ENCODE measurements at regions not wholly inside any gene's neighbourhood (a gene's known extent, or its start where the extent isn't known, plus 50 kb on each side); places are given as distances from the start of the nearest gene placed in this dataset.
A peak's percentile ranks its signal among the peaks of the same experiment; 100 is the strongest.
"Not testable (repeated sequence)": the region's sequence is repeated elsewhere in the genome, so short reads cannot be mapped to it uniquely, and the experiment has no call there.

DNA sequence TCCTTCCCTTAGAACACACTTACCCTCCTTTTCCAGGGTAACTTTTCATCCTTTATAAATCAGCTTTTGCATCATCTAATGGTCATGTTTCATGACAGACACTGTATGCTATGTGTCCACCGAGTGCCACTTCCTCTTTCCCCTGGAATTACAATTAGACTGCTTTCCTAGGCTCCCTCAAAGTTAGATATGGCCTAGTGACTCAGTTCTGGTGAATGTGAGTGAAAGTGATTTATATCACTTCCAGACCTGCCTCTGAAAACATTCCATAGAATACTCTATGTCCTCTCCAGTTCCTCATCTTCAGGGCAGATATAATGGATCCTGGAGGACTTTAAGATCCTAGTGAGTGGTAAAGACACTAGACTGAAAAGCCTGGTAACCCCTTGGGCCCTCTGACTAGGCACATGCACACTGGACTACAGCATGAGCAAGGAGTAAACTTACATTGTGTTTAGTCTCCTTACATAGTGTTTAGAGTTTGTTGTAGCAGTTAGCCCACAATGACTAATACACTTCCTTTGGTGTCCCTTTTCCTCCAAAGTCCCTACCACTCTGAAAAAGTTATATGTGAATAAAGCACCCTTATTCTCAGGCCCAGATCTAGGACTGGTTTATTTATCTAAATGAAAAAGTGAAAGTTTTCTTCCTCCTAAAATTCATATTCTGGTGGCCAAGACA is 59.3 kb downstream of the GPR88 start:
- Mint-ChIP-seq H3K4me1 (no peaks in the 10 kb centered on the region), H3K27ac (no peak overlapping the region), H3K36me3 (peaks cover 0 to 9% of the 10 kb centered on the region in 2 donors), H3K27me3 (peaks cover 0 to 14% (median 0%) of the 10 kb centered on the region in 3 donors), H3K9me3 (peaks cover 13 to 29% (median 18%) of the 10 kb centered on the region in 7 donors), H3K4me3 (no peak overlapping the region)
- no peak for DNase-seq
- no peak for ATAC-seq (ENCODE audit: low read depth in 2 of 2)

DNA sequence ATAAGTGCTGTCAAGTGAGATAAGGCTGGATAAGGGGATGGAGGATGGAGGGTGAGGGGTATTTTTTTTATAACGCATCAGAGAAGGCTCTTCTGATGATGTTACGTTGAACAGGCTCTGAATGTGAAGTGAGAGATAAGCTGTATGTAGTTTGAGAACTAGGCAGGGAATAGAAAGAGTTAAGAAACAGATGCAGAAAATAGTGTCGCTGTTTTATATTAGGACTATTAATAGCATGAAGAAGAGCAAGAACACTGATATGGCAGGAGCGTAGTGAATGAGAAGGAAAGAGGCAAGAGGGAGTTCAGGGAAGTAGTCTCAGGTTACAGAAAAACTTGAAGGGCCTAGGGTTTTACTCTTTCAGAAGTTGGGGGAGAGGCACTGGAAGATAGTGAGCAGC is 59.8 kb downstream of the GPR88 start:
- H3K4me1 Mint-ChIP-seq: no peaks in the 10 kb centered on the region
- no peak overlapping the region for H3K4me3 Mint-ChIP-seq
- peaks cover 0 to 10% (median 0%) of the 10 kb centered on the region in 3 donors for H3K27me3 Mint-ChIP-seq
- H3K36me3 Mint-ChIP-seq: peaks cover 1 to 13% of the 10 kb centered on the region in 2 donors
- ATAC-seq (ENCODE audit: low read depth in 2 of 2) (no peak), DNase-seq (no peak)
- peak overlapping the region in 2 of 6 donors; percentile 3 to 26 for H3K27ac Mint-ChIP-seq
- peaks cover 17 to 33% (median 22%) of the 10 kb centered on the region in 7 donors for H3K9me3 Mint-ChIP-seq

DNA sequence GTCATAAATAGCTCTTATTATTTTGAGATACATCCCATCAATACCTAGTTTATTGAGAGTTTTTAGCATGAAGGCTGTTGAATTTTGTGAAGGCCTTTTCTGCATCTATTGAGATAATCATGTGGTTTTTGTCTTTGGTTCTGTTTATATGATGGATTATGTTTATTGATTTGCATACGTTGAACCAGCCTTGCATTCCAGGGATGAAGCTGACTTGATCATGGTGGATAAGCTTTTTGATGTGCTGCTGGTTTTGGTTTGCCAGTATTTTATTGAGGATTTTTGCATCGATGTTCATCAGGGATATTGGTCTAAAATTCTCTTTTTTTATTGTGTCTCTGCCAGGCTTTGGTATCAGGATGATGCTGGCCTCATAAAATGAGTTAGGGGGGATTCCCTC is 62.4 kb downstream of the GPR88 start:
- H3K4me3 Mint-ChIP-seq; H3K4me1 Mint-ChIP-seq; ATAC-seq (ENCODE audit: low read depth in 2 of 2); DNase-seq; H3K27ac Mint-ChIP-seq; H3K27me3 Mint-ChIP-seq: not testable (repeated sequence)
- Mint-ChIP-seq H3K9me3 (peaks cover 20 to 41% (median 37%) of the 10 kb centered on the region in 7 donors), H3K36me3 (peaks cover 4 to 17% of the 10 kb centered on the region in 2 donors)

DNA sequence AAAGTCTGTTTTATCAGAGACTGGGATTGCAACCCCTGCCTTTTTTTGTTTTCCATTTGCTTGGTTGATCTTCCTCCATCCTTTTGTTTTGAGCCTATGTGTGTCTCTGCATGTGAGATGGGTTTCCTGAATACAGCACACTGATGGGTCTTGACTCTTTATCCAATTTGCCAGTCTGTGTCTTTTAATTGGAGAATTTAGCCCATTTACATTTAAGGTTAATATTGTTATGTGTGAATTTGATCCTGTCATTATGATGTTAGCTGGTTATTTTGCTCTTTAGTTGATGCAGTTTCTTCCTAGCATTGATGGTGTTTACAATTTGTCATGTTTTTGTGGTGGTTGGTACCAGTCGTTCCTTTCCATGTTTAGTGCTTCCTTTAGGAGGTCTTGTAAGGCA is 64.1 kb downstream of the GPR88 start:
- Mint-ChIP-seq H3K4me3 (peak overlapping the region in 1 of 8 donors; percentile 71), H3K9me3 (peaks cover 17 to 39% (median 36%) of the 10 kb centered on the region in 7 donors), H3K27me3 (peaks cover 10 to 19% (median 13%) of the 10 kb centered on the region in 3 donors), H3K36me3 (peaks cover 4 to 17% of the 10 kb centered on the region in 2 donors)
- not testable (repeated sequence) for H3K4me1 Mint-ChIP-seq; DNase-seq; ATAC-seq (ENCODE audit: low read depth in 2 of 2); H3K27ac Mint-ChIP-seq

DNA sequence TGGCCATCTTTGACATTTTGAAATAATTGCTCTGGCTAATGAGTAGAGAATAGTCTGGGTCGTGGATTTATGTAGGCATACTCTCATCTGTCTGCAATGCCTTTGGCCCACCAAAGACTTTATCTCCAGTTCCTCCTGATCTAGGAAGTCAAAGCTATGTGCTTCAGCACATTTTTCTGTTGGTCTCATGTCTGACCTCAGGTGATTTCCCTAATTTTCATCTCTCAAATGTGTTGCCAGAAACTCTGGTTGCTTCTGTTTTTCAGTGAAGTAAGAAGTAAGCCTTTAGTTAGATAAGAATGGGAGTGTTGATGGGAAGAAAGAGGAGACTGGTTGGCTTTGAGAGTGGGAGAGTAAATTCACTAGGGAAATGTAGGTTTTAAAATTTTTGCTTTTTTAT is 66.4 kb downstream of the GPR88 start:
- Mint-ChIP-seq H3K9me3 (peaks cover 12 to 37% (median 32%) of the 10 kb centered on the region in 7 donors), H3K36me3 (peaks cover 4 to 17% of the 10 kb centered on the region in 2 donors), H3K27me3 (peaks cover 10 to 19% (median 13%) of the 10 kb centered on the region in 3 donors), H3K4me1 (no peaks in the 10 kb centered on the region), H3K4me3 (no peak overlapping the region), H3K27ac (no peak overlapping the region)
- no peak for DNase-seq
- ATAC-seq (ENCODE audit: low read depth in 2 of 2): no peak

DNA sequence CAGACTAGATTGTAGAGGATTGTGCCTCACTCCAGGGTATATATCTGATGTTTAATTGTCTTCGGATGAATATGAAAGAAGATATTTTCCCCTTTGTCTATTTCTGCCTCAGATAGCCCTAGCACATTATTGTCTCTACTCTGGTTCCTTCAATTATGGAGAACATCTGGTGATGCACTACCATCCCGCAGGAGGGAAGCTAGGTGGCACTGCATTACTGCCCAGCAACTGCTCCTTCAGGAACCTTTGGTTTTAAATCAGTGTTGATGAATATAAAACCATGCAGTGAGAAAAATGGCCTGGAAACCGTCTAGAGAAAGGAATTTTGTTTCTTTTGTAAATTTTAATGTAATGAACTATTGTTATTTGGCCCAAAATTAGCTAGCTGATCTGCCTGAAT is 68.5 kb downstream of the GPR88 start:
- ATAC-seq (ENCODE audit: low read depth in 2 of 2): no peak
- peaks cover 4 to 9% of the 10 kb centered on the region in 2 donors for H3K36me3 Mint-ChIP-seq
- peaks cover 7 to 19% (median 10%) of the 10 kb centered on the region in 3 donors for H3K27me3 Mint-ChIP-seq
- peak overlapping the region in 1 of 8 donors; percentile 25 for H3K4me3 Mint-ChIP-seq
- DNase-seq: no peak
- no peak overlapping the region for H3K27ac Mint-ChIP-seq
- no peaks in the 10 kb centered on the region for H3K4me1 Mint-ChIP-seq
- H3K9me3 Mint-ChIP-seq: peaks cover 6 to 28% (median 17%) of the 10 kb centered on the region in 7 donors

DNA sequence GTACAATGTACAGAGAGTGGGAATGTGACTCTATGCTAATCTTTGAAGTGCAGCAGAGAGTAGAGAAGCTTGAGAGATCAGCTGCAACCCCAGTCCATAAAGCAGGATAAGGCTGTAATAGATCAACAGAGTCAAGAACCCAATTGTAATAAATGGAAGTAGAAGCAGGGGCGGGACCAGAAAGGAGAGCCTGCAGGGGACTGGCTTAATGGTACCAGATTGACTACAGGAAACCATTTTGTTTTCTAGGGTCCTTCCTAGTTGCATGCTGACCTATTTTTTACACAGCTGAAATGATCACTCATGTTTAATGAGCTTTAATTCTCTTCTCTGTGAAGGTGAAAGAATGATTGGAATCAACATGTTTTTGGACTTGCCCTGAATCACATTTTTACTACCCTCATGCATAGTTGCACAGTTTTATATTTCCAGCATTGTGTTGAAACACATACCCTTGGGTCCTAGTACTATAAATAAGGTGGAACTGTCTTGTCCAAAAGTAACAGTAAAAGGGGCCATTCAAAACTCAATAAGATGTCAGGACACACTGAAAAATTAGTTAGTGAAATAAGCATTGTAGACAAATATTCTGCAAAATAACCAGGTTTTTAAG is 69.8 kb downstream of the GPR88 start:
- DNase-seq (no peak), ATAC-seq (ENCODE audit: low read depth in 2 of 2) (no peak)
- H3K27me3 Mint-ChIP-seq: peaks cover 6 to 19% (median 10%) of the 10 kb centered on the region in 3 donors
- H3K36me3 Mint-ChIP-seq: peaks cover 3 to 5% of the 10 kb centered on the region in 2 donors
- H3K4me1 Mint-ChIP-seq: no peaks in the 10 kb centered on the region
- H3K27ac Mint-ChIP-seq: no peak overlapping the region
- no peak overlapping the region for H3K4me3 Mint-ChIP-seq
- H3K9me3 Mint-ChIP-seq: peaks cover 3 to 15% (median 7%) of the 10 kb centered on the region in 7 donors

DNA sequence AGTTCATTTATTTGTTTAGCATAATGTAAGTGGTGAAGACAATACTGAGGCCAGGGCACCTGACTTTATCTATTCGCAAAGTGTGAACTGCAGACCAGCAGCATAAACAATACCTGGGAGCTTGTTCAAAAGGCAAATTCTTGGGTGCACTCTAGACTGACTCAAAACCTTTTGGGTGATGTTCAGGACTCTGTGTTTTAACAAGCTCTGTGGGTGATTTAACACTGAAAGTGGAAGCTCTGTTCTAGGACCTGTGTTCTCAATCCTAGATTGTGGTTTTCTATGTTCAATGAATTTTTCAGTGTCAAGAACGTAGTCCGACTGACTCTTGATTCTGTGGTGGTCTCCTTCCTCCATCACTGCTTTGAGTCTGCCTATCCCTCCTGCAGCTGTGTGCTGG is 71.9 kb downstream of the GPR88 start:
- peaks cover 9 to 25% (median 12%) of the 10 kb centered on the region in 3 donors for H3K27me3 Mint-ChIP-seq
- H3K27ac Mint-ChIP-seq: no peak overlapping the region
- ATAC-seq (ENCODE audit: low read depth in 2 of 2) (no peak), DNase-seq (no peak)
- peaks cover 0 to 6% (median 0%) of the 10 kb centered on the region in 7 donors for H3K9me3 Mint-ChIP-seq
- H3K4me1 Mint-ChIP-seq: no peaks in the 10 kb centered on the region
- no peaks in the 10 kb centered on the region for H3K36me3 Mint-ChIP-seq
- no peak overlapping the region for H3K4me3 Mint-ChIP-seq

DNA sequence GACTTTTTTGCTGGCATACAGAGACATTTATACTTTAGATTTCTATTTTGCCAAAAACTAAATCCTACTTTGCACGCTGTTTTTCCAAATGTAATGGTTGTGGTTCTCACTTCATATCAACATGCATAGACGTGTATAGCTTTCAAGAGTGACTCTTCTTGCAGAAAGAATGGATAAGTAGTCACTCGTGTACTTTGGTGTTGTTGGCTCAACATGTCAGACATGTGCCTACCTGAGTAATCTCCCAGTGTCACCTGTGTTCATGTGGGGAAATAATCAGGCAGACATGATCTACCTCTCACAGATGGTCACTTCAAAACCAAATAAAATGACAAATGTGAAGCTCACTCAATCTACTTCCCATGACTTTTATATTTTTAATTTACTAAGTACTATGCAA is 73.1 kb downstream of the GPR88 start:
- Mint-ChIP-seq H3K27me3 (peaks cover 3 to 12% (median 11%) of the 10 kb centered on the region in 3 donors), H3K27ac (peak overlapping the region in 1 of 6 donors; percentile 24), H3K4me3 (no peak overlapping the region), H3K9me3 (no peaks in the 10 kb centered on the region), H3K36me3 (no peaks in the 10 kb centered on the region), H3K4me1 (no peaks in the 10 kb centered on the region)
- no peak for ATAC-seq (ENCODE audit: low read depth in 2 of 2)
- DNase-seq: no peak

DNA sequence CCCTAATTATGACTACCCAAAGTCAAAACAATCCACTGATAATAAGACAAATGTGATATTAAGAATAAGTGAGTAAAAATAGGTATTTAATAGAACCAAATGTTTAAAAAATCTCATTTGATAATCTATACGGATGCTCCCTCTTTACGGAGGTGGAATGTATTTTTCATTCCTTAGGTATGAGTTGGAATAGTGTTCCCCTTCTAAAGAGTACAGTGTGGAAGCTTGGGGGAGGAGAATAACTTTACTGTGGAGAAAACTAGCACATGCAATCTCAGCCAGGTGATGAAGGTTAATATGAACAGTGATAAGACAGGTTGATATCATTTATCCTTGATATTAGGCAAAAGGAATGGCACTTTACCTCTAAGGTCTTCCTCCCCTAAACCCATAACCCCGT is 74.6 kb downstream of the GPR88 start:
- ATAC-seq (ENCODE audit: low read depth in 2 of 2): no peak

DNA sequence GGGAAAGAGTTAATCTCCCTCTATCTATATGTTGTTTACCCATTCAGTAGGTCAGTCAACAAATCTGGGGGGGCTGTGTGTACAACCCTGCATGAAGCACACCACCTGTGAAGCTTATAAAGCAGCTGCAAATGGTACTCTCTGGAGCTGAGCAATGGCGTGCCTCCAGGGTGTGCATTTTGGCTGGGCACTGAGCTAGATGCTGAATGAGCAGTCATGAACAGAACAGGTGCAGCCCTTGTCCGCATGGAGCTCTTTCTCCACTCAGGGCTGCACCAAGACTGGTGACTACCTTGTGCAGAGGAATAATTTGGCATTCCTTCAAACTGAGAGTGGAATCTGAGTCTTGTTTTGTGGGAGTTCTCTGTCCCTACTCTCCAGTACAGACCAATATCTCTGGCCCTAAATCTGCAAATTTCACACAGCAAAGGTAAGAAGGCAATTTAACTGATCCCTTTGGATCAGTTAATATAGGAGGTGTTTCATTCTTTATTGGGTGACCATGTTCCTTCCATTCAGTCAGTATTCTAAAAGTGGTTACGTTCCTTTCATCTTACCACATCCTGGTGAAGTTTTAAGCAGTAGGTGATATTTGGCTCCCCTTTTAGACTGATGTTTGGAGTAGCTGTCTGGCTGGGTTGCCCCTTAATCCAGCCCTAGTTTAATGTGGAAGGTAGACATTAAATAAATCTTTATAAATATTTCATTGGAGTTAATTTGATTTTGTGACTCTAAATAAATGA is 76.0 kb downstream of the GPR88 start:
- peaks cover 4 to 19% (median 17%) of the 10 kb centered on the region in 3 donors for H3K27me3 Mint-ChIP-seq
- ATAC-seq (ENCODE audit: low read depth in 2 of 2) (no peak), DNase-seq (no peak)
- peak overlapping the region in 1 of 6 donors; percentile 23 for H3K27ac Mint-ChIP-seq
- no peaks in the 10 kb centered on the region for H3K4me1 Mint-ChIP-seq
- peaks cover 0 to 6% (median 0%) of the 10 kb centered on the region in 7 donors for H3K9me3 Mint-ChIP-seq
- H3K4me3 Mint-ChIP-seq: no peak overlapping the region
- H3K36me3 Mint-ChIP-seq: no peaks in the 10 kb centered on the region

More for the DNA sequence above, 74.6 kb downstream of the GPR88 start:
- no peak for DNase-seq
- Mint-ChIP-seq H3K9me3 (no peaks in the 10 kb centered on the region), H3K4me3 (no peak overlapping the region), H3K27ac (no peak overlapping the region), H3K36me3 (no peaks in the 10 kb centered on the region), H3K4me1 (no peaks in the 10 kb centered on the region), H3K27me3 (peaks cover 0 to 8% (median 6%) of the 10 kb centered on the region in 3 donors)

DNA sequence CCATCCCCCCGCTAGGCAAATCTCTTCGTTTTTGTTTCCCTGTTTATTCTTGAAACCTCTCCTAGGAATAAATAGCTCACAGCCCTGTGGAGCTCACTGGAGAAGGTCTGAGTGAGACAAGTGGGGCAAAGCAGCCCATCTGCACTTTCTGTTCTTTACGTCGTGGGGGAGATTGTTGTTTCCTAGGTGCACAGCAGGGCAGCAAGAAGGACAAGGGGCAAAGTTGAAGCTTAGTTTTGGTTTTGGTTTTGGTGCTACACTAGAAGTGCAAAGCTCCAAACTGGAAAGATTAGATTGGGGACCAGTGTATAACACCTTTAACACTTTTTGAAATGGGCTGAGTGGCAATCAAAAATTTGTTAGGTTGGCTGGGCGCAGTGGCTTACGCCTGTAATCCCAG is 76.6 kb downstream of the GPR88 start:
- Mint-ChIP-seq H3K4me1 (no peaks in the 10 kb centered on the region), H3K4me3 (no peak overlapping the region), H3K27me3 (peaks cover 4 to 22% (median 19%) of the 10 kb centered on the region in 3 donors), H3K36me3 (no peaks in the 10 kb centered on the region), H3K27ac (peak overlapping the region in 1 of 6 donors; percentile 23), H3K9me3 (peaks cover 0 to 6% (median 0%) of the 10 kb centered on the region in 7 donors)
- DNase-seq (no peak), ATAC-seq (ENCODE audit: low read depth in 2 of 2) (no peak)

DNA sequence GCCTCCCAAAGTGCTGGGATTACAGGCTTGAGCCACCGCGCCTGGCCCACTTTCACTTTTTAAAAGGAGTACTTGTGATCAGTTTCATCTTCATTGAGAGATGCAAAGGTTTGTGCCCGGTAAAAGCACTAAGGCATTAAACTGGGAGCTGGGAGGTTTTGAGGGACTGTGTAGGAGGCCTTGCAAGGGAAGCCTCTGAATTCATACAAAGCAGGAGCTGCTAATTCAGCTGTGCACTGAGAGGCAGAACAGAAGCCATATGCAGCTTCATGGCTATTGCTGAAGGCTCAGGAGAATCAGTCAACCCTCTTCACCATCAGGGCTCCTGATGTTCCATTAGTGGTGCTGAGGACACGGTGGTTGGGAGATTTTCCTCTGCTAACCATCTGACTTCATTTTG is 77.7 kb downstream of the GPR88 start:
- ATAC-seq (ENCODE audit: low read depth in 2 of 2): no peak

More for the DNA sequence above, 77.7 kb downstream of the GPR88 start:
- no peak for DNase-seq
- Mint-ChIP-seq H3K4me1 (no peaks in the 10 kb centered on the region), H3K27ac (no peak overlapping the region), H3K27me3 (peaks cover 4 to 22% (median 20%) of the 10 kb centered on the region in 3 donors), H3K9me3 (peaks cover 0 to 6% (median 0%) of the 10 kb centered on the region in 7 donors), H3K4me3 (no peak overlapping the region), H3K36me3 (no peaks in the 10 kb centered on the region)
